Prostate gland (tissue), 2 donors: ENCODE measurements at regions not wholly inside any gene's neighbourhood (a gene's known extent, or its start where the extent isn't known, plus 50 kb on each side); places are given as distances from the start of the nearest gene placed in this dataset.

Experiments
- POLR2A ChIP-seq: fragments of 450-650 bp; IDR thresholded peaks from one replicate; pipeline ENCODE4 v1.6.1; 2016; ENCODE audit warnings: antibody characterized with exemption, mild to moderate bottlenecking
- TF ChIP-seq, protein P1 (sequence below), 4 experiments: fragments of 200-600 bp in 2 of 4; fragments of 450-650 bp in 2 of 4; sonication (generic) in 2 of 4; IDR thresholded peaks; 1 replicate in 3 of 4; 2 replicates in 1 of 4; pipeline ENCODE4 v1.5.1; 2016 to 2019; ENCODE audit warnings: antibody characterized with exemption in 4 of 4, mild to moderate bottlenecking in 2 of 4, moderate library complexity in 2 of 4

DNA sequence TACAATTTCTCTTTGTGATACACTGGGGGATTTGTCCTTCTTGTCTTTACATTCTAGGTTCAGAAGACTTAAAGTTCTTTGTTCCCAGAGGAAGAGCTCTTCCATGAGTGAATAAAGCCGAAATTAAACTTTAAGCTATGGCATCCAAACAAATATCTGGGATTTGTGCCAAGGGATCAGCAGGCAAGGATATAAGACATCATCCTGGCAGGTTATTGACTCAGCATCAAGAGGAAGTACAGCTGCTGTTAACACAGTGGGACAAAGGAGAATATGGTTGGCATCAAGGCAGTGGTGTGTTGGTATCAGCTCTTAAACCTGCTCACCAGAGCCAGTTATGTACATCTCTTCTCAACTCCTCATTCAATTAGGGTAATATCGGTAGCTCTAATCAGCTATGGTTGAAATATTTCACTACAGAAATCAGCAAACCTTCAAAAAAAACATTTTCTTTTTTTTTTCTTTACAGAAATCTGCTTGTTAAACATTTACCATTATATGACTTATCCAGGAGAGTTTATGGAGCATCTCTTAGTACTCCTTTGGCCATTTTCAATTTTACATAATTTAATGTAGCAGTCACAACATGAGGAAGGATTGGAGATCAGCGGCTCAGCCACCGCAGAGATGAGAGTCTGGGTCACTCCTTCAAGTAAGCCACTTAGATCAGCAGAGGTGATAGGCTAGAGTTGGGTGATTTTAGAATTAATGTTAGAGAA lies 1198.6 kb upstream of the EPHA6 start:
- TF ChIP-seq POLR2A = no peak
- TF ChIP-seq, protein P1, sequence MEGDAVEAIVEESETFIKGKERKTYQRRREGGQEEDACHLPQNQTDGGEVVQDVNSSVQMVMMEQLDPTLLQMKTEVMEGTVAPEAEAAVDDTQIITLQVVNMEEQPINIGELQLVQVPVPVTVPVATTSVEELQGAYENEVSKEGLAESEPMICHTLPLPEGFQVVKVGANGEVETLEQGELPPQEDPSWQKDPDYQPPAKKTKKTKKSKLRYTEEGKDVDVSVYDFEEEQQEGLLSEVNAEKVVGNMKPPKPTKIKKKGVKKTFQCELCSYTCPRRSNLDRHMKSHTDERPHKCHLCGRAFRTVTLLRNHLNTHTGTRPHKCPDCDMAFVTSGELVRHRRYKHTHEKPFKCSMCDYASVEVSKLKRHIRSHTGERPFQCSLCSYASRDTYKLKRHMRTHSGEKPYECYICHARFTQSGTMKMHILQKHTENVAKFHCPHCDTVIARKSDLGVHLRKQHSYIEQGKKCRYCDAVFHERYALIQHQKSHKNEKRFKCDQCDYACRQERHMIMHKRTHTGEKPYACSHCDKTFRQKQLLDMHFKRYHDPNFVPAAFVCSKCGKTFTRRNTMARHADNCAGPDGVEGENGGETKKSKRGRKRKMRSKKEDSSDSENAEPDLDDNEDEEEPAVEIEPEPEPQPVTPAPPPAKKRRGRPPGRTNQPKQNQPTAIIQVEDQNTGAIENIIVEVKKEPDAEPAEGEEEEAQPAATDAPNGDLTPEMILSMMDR (IDR thresholded peaks at IDR 0.05) = no peak
